Psoas muscle (tissue), 7 donors: ENCODE measurements at regions not wholly inside any gene's neighbourhood (a gene's known extent, or its start where the extent isn't known, plus 50 kb on each side); places are given as distances from the start of the nearest gene placed in this dataset.

Source experiments
- ATAC-seq, 4 donors: fragments of 200-7000 bp; cut with Tn5 transposase; one replicate each; pipeline ENCODE4 v1.9.1; 2020; ENCODE audit warnings: moderate library complexity in 3 of 4, mild to moderate bottlenecking in 2 of 4
- DNase-seq, 2 donors: peaks; one replicate each; pipeline ENCODE4 v3.0.0-alpha.2; 2020
- H3K27ac ChIP-seq: fragments of 200-600 bp; one replicate; pipeline ENCODE4 v1.8.0; 2022
- H3K27me3 ChIP-seq, 3 donors: fragments of 200-600 bp in 1 of 3; one replicate each; pipeline versions ENCODE4 v1.6.1 to v1.8.0; 2013 to 2022; ENCODE audit warnings: low read length in 2 of 3, mild to moderate bottlenecking in 2 of 3, moderate library complexity in 1 of 3; ENCODE audit not compliant: insufficient read depth in 3 of 3
- H3K36me3 ChIP-seq, 2 donors: fragments of 200-600 bp in 1 of 2; one replicate each; pipeline versions ENCODE4 v1.6.1 to v1.8.0; 2013 to 2022; ENCODE audit warnings: low read depth in 1 of 2, mild to moderate bottlenecking in 1 of 2, moderate library complexity in 1 of 2; ENCODE audit not compliant: insufficient read depth in 1 of 2
- H3K4me1 ChIP-seq: fragments of 200-600 bp; one replicate; pipeline ENCODE4 v1.8.0; 2022
- H3K4me3 ChIP-seq: fragments of 200-600 bp; one replicate; pipeline ENCODE4 v1.8.0; 2022; ENCODE audit warnings: mild to moderate bottlenecking
- H3K9me3 ChIP-seq: fragments of 200-600 bp; one replicate; pipeline ENCODE4 v1.8.0; 2022
- CTCF ChIP-seq: fragments of 200-600 bp; IDR thresholded peaks from one replicate; pipeline ENCODE4 v1.8.0; 2022; ENCODE audit warnings: antibody characterized with exemption
- WGBS, 3 donors: extraction: QIAGEN DNeasy Blood & Tissue Kit; methylation state at CpG; one replicate each; pipeline versions ENCODE4 v1.1.6 to v1.1.7; 2013; 5-methylcytosine and 5-hydroxymethylcytosine counted together
- intact Hi-C, 2 donors: fragments of 100-400 bp; cut with DNase I; formaldehyde crosslinking; loops; one replicate each; pipeline versions ENCODE4 v1.11.0 to v1.14.2; 2022
- donor health status: healthy with polysubstance abuse.
- donor health status: DM: no; HTN: no; CAD: no; lungs with moderate emphysema.
- donor health status: Bipolar disorder and iron deficiency.
- donor health status: healthy.
- donor health status: DM: yes; HTN: yes; CAD: no.
- donor health status: DM: no; HTN: no; CAD: no.
- donor health status: DM: yes; HTN: yes; CAD: no.

GRCh38 chr13:37410316-37410715 is 188.3 kb downstream of the POSTN start:
- WGBS, 3 donors = 50 to 74% (median 52%) methylated on average over 6 of the region's 6 CpGs
- ATAC-seq (no peak), DNase-seq (no peak)
- H3K9me3 ChIP-seq = no peaks in the 10 kb centered on the region
- H3K27me3 ChIP-seq = no peaks in the 10 kb centered on the region
- H3K27ac ChIP-seq = no peak overlapping the region
- H3K36me3 ChIP-seq = no peaks in the 10 kb centered on the region
- no peak overlapping the region for H3K4me3 ChIP-seq
- no peak for TF ChIP-seq CTCF
- H3K4me1 ChIP-seq = no peaks in the 10 kb centered on the region
- intact Hi-C loops = no loop called here

GRCh38 chr13:37409756-37410155 is 188.8 kb downstream of the POSTN start:
- no peak for TF ChIP-seq CTCF
- no peak overlapping the region for H3K4me3 ChIP-seq
- ATAC-seq (no peak), DNase-seq (no peak)
- H3K4me1 ChIP-seq = no peaks in the 10 kb centered on the region
- intact Hi-C loops = no loop called here
- no peaks in the 10 kb centered on the region for H3K9me3 ChIP-seq
- no peak overlapping the region for H3K27ac ChIP-seq
- no peaks in the 10 kb centered on the region for H3K36me3 ChIP-seq
- no peaks in the 10 kb centered on the region for H3K27me3 ChIP-seq

- no peak for DNase-seq
- no peak for ATAC-seq
- no peaks in the 10 kb centered on the region for H3K9me3 ChIP-seq
- H3K4me1 ChIP-seq = no peaks in the 10 kb centered on the region
- no peak for TF ChIP-seq CTCF
- H3K36me3 ChIP-seq = no peaks in the 10 kb centered on the region
- H3K27me3 ChIP-seq = no peaks in the 10 kb centered on the region
- intact Hi-C loops = no loop called here
- no peak overlapping the region for H3K4me3 ChIP-seq
- H3K27ac ChIP-seq = no peak overlapping the region
- 84 to 89% (median 84%) methylated on average over 4 of the region's 4 CpGs for WGBS, 3 donors
Observed at GRCh38 chr13:37407156-37407555, 191.4 kb downstream of the POSTN start.

- no peaks in the 10 kb centered on the region for H3K9me3 ChIP-seq
- WGBS, 3 donors = 65 to 75% (median 72%) methylated on average over 1 of the region's 1 CpG
- no peak for DNase-seq
- no peaks in the 10 kb centered on the region for H3K27me3 ChIP-seq
- H3K4me3 ChIP-seq = no peak overlapping the region
- no peaks in the 10 kb centered on the region for H3K4me1 ChIP-seq
- no peak for ATAC-seq
- intact Hi-C loops = no loop called here
- no peak overlapping the region for H3K27ac ChIP-seq
- TF ChIP-seq CTCF = no peak
- no peaks in the 10 kb centered on the region for H3K36me3 ChIP-seq
Observed at GRCh38 chr13:37406031-37406430, 192.5 kb downstream of the POSTN start.

GRCh38 chr13:37403776-37404527 is 194.6 kb downstream of the POSTN start:
- H3K36me3 ChIP-seq = no peaks in the 10 kb centered on the region
- H3K4me3 ChIP-seq = no peak overlapping the region
- no peaks in the 10 kb centered on the region for H3K9me3 ChIP-seq
- intact Hi-C loops = no loop called here
- H3K27ac ChIP-seq = no peak overlapping the region
- ATAC-seq (no peak), DNase-seq (no peak)
- WGBS, 3 donors = 53 to 61% (median 60%) methylated on average over 7 of the region's 7 CpGs
- TF ChIP-seq CTCF = no peak
- no peaks in the 10 kb centered on the region for H3K27me3 ChIP-seq
- no peaks in the 10 kb centered on the region for H3K4me1 ChIP-seq
